ENCODE measurements at regions not wholly inside any gene's neighbourhood (a gene's known extent, or its start where the extent isn't known, plus 50 kb on each side); places are given as distances from the start of the nearest gene placed in this dataset.

- no peak for TF ChIP-seq EZH2 (IDR thresholded peaks at IDR 0.05; ENCODE audit: insufficient read depth, poor library complexity, severe bottlenecking)
- TF ChIP-seq EZH2phosphoT487 (IDR thresholded peaks at IDR 0.05; ENCODE audit: insufficient read depth, low read depth) = no peak
Measured at GRCh38 chr12:74021937-74022336, 515.7 kb upstream of the ATXN7L3B start.

Data from GM23248 (cell line).